NCI-H2107 treated with DMSO at 0.1 percent for 48 hours (cell line): ENCODE measurements at regions not wholly inside any gene's neighbourhood (a gene's known extent, or its start where the extent isn't known, plus 50 kb on each side); places are given as distances from the start of the nearest gene placed in this dataset.
"Not testable (repeated sequence)": the region's sequence is repeated elsewhere in the genome, so short reads cannot be mapped to it uniquely, and the experiment has no call there.

Experiments used
- DNase-seq: peaks from one replicate; lab custom pipeline; 2025; ENCODE audit not compliant: unreplicated experiment; lab: John Stamatoyannopoulos, UW

DNA sequence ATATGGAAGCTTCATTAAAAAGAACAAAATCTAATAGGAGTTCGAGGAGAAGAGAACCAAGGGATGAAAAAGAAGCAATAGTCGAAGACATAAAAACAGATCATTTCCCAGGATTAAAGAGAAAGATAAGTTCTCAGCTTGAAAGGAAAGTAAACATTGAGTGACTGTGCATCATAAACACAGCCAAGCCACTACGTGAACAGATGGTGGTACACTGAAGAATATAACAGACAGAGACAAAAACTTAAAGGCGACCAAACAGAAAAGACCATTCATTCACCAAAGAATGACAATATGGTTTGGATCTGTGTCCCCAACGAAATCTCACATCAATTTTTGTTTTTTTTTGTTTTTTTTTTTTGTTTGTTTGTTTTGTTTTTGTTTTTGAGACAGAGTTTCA, 210.8 kb upstream of the LINGO1 start:
- no peak for DNase-seq

DNA sequence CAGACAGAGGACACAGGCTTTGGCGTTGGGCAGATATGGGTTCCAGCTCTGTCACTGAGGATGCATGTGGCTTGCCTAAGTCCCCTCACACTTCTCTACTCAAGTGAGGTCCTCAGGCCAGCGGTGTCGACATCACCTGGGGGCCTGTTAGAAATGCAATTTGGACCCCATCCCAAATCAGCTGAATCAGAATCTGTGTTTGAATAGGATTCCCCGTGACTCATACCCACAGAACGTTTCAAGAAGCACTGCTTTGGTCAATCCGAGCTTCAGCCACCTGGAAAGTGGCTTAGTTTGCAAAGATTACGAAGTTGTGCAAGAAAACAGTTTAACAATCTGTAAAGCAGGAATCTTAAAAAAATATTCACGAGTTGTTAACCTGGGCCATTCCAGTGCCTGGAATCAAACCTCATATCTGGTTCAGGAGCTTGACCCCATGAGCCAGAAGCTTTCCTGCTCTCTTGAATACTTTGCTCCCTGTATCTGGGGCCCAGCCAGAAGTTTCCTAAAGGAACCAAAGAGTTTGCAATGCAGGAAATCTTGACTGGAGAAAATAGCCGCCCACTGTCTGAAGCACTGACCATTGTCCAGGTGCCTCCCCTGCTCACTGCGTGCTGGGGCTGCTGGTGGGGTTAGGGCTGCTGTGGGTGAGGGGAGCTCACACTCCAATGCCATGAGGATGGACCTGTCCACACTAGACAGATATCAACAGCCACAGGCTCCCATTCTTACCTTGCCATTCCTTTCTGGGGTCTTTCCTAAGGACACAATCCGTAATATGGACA, 208.5 kb upstream of the LINGO1 start:
- no peak for DNase-seq

DNA sequence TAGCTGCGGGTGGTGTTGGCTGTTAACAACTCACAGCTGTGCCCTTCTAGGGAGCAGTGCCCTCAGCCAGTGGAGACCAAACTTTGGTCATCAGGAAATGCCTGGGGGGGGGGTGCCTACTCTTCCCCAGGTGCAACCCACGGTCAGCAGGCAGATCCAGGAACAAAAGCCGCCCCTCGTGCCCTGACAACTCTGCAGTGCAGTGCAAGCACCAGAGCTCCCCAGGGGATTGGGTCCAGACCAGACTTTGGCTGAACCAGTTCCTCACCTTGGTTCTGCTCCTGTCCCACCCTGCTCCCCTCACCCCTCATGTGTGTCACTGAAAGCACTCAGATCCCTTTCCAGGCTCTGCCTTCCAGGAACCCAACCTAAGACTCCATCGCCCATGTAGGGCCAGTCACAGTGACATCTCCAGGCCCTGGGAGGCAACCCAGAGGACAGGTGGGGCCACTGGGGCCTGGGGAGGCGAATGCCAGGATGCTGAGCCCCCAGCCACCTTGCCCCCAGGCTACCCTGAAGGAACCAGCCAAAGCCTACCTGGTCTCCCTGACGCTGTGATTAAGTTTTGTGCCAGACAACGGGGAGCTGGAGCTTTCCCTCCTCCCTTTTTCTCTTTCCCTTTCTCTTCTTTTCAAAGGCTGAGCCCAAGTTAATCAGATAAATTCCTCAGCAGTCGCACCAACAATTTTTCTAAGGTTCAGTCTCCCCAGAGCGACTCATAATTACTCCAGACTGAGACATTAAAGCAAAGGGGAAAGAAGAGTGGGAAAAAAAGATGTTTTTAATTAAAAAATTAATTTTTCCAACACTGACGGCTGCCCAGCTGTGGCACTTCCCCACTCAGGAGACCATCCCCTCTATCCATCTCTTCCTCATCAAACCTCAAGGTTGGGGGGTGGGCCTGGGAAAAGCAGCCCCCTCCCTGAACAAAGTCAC, 207.5 kb upstream of the LINGO1 start:
- no peak for DNase-seq

GRCh38 chr15:77839456-77839855, 206.7 kb upstream of the LINGO1 start:
- no peak for DNase-seq

DNA sequence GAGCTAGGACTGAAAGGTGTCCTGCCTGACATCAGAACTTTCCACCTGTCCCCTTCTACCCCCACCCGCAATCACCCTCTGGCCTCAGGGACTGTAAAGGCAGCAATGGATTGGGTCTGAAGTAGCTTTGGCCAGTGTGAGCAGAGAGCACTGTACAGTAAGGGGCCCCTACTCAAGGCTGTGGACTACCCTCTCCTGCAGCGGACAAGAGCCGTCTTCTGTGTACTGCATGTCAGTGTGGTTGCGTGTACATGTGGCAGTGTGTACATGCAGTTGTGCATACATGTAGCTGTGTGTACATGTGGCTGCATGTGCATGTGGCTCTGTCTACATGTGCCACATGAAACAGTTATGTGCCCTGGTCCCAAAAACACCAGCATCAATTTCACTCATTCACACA, 205.9 kb upstream of the LINGO1 start:
- no peak for DNase-seq

- DNase-seq = no peak
These were observed 205.3 kb upstream of the LINGO1 start for GRCh38 chr15:77838061-77838460.

GRCh38 chr15:77837649-77838025, 204.9 kb upstream of the LINGO1 start:
- no peak for DNase-seq

- no peak for DNase-seq
These were observed 204.4 kb upstream of the LINGO1 start for GRCh38 chr15:77836906-77837648.

- DNase-seq = no peak
These were observed 203.5 kb upstream of the LINGO1 start for GRCh38 chr15:77836121-77836692.

- DNase-seq = no peak
These were observed 201.7 kb upstream of the LINGO1 start for GRCh38 chr15:77834276-77834990.

- no peak for DNase-seq
These were observed 200.2 kb upstream of the LINGO1 start for GRCh38 chr15:77832874-77833273.

DNA sequence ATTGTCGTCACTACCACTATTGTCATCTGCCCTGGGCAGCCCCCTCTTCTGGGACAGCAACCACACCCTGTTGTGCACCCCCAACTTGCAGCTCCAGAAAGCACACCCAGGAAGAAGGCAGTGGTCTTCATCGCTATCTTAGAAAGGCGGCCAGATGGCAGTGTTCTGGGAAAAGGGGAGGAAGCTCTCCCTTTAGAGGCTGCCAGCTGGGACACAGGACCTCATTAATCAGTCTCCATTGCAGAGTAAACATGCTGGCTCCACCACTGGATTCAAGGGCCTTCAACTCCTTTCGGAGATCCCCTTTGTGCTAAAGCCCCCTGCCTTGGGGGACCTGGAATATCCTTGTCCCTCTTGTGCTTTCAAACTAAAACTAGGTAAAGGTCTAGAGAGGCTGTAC, 199.3 kb upstream of the LINGO1 start:
- no peak for DNase-seq

DNA sequence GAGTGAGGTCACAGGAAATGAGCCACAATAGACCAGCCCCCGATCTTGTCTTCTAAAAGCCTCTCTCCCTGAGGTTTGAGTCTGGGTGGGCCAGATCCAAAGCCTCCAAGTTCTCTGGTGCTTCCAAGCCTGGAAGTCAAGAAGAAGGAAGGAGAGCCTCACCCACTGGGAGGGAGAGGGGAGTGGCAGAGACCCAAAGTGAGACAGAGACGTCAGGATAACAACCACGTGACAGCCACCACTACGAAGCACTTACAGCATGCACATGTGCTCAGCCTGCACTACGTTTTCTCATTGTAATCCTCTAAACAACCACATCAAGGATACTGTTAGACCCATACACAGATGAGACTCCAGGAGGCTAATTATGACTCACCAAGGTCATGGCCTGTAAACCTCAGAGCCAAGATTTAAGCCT, 197.3 kb upstream of the LINGO1 start:
- DNase-seq = no peak

- not testable (repeated sequence) for DNase-seq
These were observed 196.6 kb upstream of the LINGO1 start for GRCh38 chr15:77829331-77829730.

DNA sequence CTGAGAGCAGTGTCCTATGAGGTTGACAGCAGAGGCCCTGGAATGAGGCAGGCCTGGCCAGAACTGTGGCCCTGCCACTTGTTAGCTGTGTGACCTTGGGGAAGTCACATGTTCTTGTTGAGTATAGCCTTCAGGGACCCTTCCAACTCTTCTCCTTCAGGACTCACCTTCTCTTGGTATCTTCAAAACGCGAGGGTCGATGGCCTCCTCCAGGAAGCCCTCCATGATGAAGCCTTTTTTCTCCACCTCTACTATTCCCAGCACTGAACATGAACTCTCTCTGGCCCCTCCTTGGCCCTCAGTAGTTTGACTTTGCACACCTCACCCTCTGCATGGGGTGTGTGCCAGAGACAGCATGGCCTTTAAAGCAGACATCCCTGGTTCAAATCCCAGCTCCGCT, 195.1 kb upstream of the LINGO1 start:
- DNase-seq = no peak

DNA sequence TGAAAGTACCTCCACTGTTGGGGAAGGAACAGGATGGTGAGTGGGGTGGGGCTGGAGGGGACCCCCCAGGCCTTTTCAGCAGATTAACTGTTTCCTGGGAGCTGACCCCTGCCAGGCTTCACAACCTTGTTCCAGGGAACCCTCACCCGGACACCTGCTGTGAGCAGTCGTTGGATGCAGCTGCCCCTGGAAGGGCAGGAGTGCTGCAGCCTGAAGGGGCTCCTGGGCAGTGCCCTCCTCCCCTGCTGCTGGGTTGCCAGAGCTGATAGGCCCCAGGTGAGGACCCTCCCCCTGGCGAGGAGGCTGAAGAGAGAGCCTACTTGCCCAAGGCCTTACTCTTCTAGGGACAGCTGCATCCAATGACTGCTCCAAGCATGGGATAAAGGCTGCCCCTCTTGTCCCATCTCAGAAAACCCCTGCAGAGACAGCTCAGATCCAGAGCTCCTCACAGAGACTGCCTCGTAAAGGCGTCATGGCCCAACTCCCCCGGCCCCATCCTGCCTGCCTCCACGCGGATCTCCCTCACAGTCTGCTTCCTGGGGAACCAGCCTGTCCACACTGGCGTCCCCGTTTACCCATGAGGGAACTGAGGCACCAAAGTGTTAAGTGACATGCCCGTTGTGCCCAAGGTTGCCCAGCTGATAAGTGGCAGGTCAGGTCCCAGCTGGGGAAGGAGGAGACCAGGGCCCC, 193.4 kb upstream of the LINGO1 start:
- no peak for DNase-seq

DNA sequence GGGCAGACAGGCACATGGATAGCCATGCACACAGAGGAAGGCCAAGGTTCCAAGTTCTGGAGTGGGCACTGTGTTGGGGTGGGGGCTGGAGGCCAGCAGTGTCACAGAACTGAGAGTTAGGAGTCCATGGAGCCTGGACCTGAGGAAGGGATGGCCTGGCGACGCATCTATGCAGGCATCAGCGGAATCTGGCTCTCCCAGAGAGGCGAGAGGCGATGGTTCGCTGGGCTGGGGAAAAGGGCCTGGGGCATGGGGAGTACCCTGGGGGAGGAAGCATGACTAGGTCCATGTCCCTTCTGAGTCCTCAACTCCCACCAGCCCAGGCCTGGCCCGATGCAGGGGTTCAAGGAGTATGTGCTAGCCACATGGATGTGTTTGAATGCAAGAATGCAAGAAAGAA, 192.8 kb upstream of the LINGO1 start:
- no peak for DNase-seq

GRCh38 chr15:77825252-77825542, 192.5 kb upstream of the LINGO1 start:
- DNase-seq = no peak

DNA sequence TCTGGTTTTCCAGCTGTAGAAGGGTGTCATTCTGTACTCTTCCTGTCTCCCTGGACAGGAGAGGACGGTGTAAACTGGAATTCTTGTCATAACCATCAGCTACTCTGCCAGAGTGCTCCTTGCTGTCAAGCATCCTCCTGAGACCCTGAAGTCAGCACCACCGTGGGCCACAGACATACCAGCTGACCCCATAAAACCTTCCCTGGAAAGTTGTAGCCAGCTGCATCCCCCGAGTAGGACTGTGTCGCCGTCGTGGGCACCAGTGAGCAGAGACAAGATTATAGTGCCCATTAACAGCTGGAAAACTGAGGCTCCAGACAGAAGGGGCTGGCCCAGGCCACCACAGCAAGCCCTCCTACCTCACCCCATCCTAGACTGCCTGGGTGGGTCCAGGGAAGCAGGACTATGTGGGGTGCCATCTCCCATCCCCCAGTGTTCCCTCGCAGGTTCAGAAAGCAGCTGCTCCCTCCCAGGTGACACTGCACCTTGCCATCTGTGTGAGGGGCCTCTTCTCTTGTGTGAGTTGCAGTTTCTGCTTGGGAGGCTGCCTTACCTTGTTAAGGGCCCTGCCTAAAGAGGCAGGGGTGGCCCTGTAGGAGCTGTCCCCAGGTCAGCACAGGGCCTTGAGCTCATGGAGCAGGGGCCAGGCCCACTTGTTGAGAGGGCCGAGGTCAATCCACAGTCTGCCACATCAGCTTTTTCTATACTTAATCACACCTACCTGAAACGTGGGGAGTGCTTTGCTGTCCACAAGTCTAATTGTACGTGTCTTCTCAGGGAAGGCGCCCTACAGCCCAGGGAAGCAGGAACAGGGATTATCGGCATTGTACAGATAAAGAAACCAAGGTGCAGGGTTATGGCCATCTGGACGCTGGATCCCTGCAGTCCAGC, 191.9 kb upstream of the LINGO1 start:
- no peak for DNase-seq
